Activated CD4-positive, CD25-positive, alpha-beta regulatory T cell treated with anti-CD3 and anti-CD28 coated beads, Interleukin-2, amount 50 U/mL, for 24 hours (primary cell): ENCODE measurements at regions not wholly inside any gene's neighbourhood (a gene's known extent, or its start where the extent isn't known, plus 50 kb on each side); places are given as distances from the start of the nearest gene placed in this dataset.

Source experiments
- ATAC-seq, 2 donors: fragments of 150-1000 bp; cut with Tn5 transposase; one replicate each; pipeline ENCODE4 v1.10.0; 2021; ENCODE audit warnings: mild to moderate bottlenecking in 1 of 2, moderate library complexity in 1 of 2

DNA sequence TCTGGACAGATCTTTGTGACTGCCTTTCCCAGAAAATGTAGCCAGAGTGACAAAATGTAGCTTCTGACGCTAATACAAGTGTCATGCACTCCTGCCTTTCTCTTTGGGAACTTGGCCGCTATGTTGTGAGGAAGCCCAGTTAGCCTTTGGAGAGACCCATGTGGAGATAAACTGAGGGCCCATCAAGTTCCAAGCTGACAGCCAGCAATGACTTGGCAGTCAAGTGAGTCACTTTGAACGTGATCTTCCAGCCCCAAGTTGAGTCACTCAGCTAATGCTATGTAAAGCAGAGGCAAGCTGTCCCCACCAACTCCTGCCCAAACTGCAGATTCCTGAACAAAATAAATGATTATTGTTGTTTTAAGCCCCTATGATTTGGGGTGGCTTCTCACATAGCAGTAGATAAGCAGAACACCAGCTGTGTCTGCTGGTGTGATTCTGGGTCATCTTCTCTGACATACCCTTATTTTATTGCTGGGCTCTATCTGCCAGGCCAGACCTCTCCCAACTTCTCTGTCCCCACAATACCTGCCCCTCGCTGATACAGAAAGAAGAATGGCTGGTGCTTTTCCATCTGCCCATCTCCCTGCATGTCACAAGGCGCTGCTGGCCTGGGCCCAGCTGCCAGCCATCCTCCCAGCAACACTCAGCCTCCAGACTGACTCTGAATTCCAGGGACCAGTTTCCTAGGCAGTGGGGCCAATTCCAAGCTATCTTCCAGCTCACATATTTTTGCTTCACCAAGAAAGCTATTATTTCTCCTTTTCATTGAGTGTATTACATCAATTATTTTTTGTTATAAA is 274.8 kb downstream of the LRFN2 start:
- ATAC-seq: no peak

- ATAC-seq: no peak
These were observed 278.4 kb downstream of the LRFN2 start for GRCh38 chr6:40308533-40309306.

DNA sequence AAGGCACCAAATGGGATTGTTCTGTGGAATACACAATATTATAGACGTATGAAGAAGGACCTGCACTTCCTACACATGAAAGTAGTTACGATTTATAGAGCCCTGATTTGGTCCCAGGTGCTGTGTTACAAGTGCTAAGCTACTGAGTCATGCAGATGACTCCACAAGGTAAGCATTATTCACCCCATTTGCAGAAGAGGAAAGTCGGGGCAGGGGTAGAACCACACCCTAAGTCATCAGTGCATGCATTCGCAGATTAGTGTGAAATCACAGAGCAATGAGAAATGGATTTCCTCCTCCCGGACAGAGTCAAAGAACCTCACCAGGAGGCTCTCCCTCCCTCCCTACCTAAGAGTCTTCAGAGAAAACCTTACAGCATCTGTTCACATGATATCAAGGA is 279.5 kb downstream of the LRFN2 start:
- ATAC-seq: no peak

- ATAC-seq: no peak
These were observed 284.2 kb downstream of the LRFN2 start for GRCh38 chr6:40302856-40303454.

- no peak for ATAC-seq
These were observed 287.5 kb downstream of the LRFN2 start for GRCh38 chr6:40299681-40300080.

DNA sequence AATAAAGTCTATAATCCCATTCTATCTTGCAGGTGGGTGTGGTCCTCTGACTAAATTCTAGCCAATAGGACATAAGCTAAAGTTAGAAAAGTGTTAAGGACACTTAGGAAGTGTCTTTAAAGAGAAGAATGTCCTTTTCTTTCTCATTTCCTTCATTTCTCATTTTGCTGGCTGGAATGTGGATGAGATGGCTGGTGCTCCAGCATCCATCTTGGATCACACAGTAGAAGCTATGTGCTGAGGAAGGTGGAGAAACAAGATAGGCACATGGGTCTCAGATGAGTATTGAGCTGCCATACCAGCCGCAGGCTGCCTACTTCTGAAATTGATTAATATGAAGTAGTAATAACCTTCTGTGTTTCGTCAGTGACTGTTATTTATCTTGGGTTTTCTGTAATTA is 289.0 kb downstream of the LRFN2 start:
- ATAC-seq: no peak

DNA sequence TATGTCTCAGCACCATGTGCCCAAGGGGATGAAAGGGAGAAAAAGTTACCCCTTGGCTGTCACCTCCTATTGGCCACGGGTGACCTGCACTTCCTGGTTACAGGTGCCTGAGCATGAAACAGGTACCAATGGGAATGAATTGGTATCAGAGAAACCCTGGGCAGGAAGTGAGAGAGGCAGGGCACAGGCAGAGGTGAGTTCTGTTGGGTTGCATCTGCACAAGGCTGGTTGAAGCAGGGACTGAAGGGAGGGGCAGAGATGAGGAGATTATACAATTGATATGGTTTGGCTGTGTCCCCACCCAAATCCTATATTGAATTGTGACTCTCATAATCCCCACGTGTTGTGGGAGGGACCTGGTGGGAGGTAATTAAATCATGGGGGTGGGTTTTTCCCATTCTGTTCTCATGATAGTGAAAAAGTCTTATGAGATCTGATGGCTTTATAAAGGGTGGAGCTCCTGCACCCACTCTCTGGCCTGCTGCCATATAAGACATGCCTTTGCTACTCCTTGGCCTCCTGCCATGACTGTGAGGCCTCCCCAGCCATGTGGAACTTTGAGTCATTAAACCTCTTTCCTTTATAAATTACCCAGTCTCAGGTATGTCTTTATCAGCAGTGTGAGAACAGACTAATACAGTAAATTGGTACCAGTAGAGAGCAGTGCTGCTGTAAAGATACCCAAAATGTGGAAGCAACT is 291.8 kb downstream of the LRFN2 start:
- no peak for ATAC-seq

- no peak for ATAC-seq
These were observed 293.5 kb downstream of the LRFN2 start for GRCh38 chr6:40293460-40294185.

GRCh38 chr6:40293060-40293459 is 294.1 kb downstream of the LRFN2 start:
- no peak for ATAC-seq

- no peak for ATAC-seq
These were observed 296.3 kb downstream of the LRFN2 start for GRCh38 chr6:40290816-40291215.

GRCh38 chr6:40288919-40289318 is 298.2 kb downstream of the LRFN2 start:
- ATAC-seq: no peak

DNA sequence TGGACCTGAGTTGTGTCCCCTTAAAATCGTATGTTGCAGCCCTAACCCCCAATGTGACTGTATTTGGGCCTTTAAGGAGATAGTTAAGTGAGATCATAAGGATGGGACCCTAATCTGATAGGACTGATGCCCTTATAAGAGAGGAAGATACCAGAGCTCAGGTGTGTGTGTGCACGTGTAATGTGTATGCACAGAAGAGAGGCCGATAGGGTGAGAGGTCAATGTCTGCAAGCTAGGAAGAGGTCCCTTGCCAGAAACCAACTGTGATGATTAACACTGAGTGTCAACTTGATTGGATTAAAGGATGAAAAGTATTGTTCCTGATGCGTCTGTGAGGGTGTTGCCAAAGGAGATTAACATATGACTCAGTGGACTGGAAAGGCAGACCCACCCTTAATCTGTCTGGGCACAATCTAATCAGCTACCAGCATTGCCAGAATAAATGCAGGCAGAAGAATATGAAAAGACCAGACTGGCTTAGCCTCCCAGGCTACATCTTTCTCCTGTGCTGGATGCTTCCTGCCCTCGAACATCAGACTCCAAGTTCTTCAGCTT is 299.8 kb downstream of the LRFN2 start:
- no peak for ATAC-seq

DNA sequence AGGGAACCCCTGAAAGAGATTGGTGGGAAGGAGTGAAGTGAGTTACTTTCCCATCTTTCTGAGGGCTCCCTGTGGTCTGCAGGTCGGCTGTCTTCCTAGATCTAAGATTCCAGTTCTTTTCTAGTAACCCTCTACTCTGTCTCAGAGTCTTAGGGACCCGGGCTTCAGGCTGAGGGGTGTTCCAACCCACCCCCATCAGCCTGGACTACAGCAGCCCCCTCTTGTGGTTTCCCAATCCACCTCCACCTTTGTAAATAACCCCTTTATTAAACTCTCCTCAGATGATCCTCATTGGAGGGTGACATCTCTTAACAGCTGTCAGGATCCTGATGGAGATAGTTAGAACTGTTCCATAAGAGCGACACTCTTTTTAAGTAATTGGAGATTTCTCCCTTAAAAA is 300.4 kb downstream of the LRFN2 start:
- ATAC-seq: no peak

DNA sequence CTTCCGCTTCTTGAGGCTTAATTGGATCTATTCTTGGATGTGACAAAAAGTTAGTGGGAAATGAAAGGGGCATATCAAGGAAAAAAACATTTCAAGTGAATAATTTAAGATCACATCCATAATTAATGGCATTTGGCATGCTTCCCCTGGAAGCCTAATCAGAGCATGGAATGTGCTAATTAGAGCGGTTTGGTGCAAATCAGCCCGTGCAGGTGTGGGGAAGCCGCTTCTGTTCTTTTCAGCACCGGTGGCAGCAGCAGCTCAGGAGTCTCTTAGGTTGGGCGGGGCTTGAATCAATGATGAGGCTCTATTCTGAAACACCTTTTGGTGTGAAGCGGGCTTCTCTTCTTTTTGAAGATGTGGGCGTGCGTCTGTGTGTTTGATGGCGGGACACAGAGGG is 301.2 kb downstream of the LRFN2 start:
- no peak for ATAC-seq

- ATAC-seq: no peak
These were observed 301.6 kb downstream of the LRFN2 start for GRCh38 chr6:40285535-40285934.

GRCh38 chr6:40282986-40283385 is 304.2 kb downstream of the LRFN2 start:
- ATAC-seq: no peak

GRCh38 chr6:40281402-40281801 is 305.8 kb downstream of the LRFN2 start:
- ATAC-seq: no peak

- no peak for ATAC-seq
These were observed 306.9 kb downstream of the LRFN2 start for GRCh38 chr6:40280231-40280630.

- ATAC-seq: no peak
These were observed 311.0 kb downstream of the LRFN2 start for GRCh38 chr6:40276141-40276540.

- ATAC-seq: no peak
These were observed 313.1 kb downstream of the LRFN2 start for GRCh38 chr6:40274058-40274457.

- no peak for ATAC-seq
These were observed 318.6 kb downstream of the LRFN2 start for GRCh38 chr6:40268614-40269013.

DNA sequence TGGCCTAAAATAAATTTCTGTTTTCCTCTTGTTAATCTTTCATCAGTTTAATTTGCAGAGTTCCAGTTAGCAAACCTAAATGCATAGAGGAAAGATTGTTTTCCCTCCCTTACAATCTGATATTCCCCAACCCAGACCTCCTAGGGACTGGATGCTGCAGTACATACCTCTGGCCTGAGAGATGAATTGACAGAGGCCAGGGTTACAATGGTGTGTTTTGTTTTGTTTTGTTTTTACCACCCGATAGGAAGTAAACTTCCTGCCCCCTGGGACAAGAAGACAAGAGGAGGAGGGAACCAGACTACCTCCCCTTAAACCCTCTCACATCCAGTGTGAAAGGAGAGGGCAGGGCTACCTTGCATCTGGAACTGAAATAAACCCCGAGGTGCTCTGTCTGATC is 319.0 kb downstream of the LRFN2 start:
- ATAC-seq: no peak
